Memory B cell (primary cell): ENCODE measurements at regions not wholly inside any gene's neighbourhood (a gene's known extent, or its start where the extent isn't known, plus 50 kb on each side); places are given as distances from the start of the nearest gene placed in this dataset.

Experiments
- ATAC-seq: fragments of 150-1000 bp; cut with Tn5 transposase; 2 replicates; pipeline ENCODE4 v1.10.0; 2021; ENCODE audit warnings: low read depth, mild to moderate bottlenecking, moderate library complexity
- DNase-seq, 2 donors: peaks; one replicate each; pipeline ENCODE4 v3.0.0; 2022; ENCODE audit warnings: low spot score in 2 of 2
- H3K27ac Mint-ChIP-seq: one replicate; pipeline ENCODE4 v1.8.0; 2022; ENCODE audit warnings: mild to moderate bottlenecking, moderate library complexity, mixed read lengths
- H3K27me3 Mint-ChIP-seq: one replicate; pipeline ENCODE4 v1.8.0; 2022; ENCODE audit warnings: mixed read lengths
- H3K36me3 Mint-ChIP-seq: one replicate; pipeline ENCODE4 v1.8.0; 2022; ENCODE audit warnings: mild to moderate bottlenecking, mixed read lengths
- H3K4me1 Mint-ChIP-seq: one replicate; pipeline ENCODE4 v1.8.0; 2022; ENCODE audit warnings: mixed read lengths
- H3K4me3 Mint-ChIP-seq: one replicate; pipeline ENCODE4 v1.8.0; 2022; ENCODE audit warnings: mild to moderate bottlenecking, moderate library complexity, mixed read lengths
- H3K9me3 Mint-ChIP-seq: one replicate; pipeline ENCODE4 v1.8.0; 2022; ENCODE audit warnings: mixed read lengths

DNA sequence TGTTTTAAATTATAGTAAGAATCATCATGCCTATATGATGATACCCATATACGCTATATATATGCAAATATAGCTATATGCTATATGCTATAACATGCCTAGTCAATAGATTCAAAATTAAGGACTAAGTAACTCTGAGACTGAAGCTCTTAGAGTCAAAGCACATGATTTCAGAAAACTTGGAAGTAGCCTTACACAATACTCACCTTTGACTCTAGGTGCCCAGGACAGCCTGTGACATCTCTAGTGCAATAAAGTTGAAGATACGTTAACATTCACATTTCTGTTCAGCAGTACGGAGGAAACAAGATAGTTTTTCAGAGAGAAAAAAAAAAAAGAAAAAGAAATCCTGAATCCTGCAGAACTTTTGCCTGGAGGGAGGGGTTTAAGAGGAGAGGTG, 149.7 kb upstream of the PIK3C3 start:
- ATAC-seq (no peak), DNase-seq (no peak)
- no peaks in the 10 kb centered on the region for H3K9me3 Mint-ChIP-seq
- no peak overlapping the region for H3K4me3 Mint-ChIP-seq
- H3K27me3 Mint-ChIP-seq, result no peaks in the 10 kb centered on the region
- H3K4me1 Mint-ChIP-seq, result no peaks in the 10 kb centered on the region
- H3K36me3 Mint-ChIP-seq, result no peaks in the 10 kb centered on the region
- no peak overlapping the region for H3K27ac Mint-ChIP-seq

DNA sequence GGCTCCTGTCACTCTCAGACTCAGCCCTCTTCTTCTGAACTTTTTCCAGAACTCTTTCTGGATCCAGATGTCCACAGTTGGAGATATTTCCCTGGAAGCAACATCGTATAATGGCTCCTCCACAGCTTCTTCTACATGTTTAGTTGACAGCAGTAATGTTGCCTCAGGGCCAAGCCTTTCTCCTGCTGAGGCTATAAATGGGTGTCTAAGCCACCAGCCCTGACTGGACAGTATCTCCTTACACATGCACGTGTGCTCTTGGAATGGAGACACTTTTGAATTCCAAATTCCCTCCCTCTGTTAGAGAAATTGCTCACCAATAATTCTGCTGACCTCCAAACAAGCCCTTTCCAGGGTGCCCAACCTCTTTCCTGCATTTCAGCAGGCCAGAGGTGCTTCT, 156.2 kb upstream of the PIK3C3 start:
- no peak overlapping the region for H3K4me3 Mint-ChIP-seq
- H3K4me1 Mint-ChIP-seq, result no peaks in the 10 kb centered on the region
- no peak for ATAC-seq
- no peak overlapping the region for H3K27ac Mint-ChIP-seq
- peaks cover 2% of the 10 kb centered on the region for H3K9me3 Mint-ChIP-seq
- DNase-seq, result no peak
- no peaks in the 10 kb centered on the region for H3K27me3 Mint-ChIP-seq
- no peaks in the 10 kb centered on the region for H3K36me3 Mint-ChIP-seq

DNA sequence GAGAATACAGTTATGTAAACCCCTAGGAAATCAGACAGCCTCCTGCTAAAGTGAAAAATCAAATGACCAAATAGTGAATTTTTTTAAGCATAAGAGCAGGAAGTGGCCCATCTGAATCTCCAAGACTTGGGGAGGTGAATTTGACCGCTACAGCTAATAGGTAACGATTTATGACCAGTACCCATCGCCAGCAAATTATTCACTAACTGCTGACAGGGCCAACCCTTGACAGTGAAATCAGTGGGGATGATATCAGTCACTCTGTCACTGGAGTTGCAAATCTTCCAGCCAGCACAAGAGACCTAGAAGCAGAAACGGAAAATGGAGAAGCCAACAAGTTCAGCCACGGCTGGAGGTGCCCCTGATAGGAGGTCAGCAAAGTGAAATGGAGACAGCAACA, 164.3 kb upstream of the PIK3C3 start:
- no peaks in the 10 kb centered on the region for H3K36me3 Mint-ChIP-seq
- ATAC-seq (no peak), DNase-seq (no peak)
- peaks cover 6% of the 10 kb centered on the region for H3K9me3 Mint-ChIP-seq
- H3K4me1 Mint-ChIP-seq, result no peaks in the 10 kb centered on the region
- no peaks in the 10 kb centered on the region for H3K27me3 Mint-ChIP-seq
- H3K27ac Mint-ChIP-seq, result no peak overlapping the region
- H3K4me3 Mint-ChIP-seq, result no peak overlapping the region

DNA sequence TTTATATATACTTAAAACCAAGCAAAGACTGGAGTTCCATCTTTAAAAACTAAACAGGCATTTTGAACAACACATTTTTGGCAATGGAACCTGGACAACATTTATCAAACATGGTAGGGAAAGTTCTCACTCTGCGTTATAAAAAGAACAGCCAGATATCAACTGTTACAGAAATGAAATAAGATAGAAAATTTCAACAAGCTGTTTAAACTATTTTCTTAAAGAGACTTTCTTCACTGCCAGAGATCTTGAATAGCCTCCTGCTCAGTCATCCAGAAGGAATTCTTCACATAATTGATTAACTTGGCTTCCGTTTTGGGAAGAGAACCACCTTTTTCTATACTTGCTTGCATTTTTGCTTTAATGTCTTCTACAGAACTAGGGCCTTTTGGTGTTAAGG, 166.0 kb upstream of the PIK3C3 start:
- Mint-ChIP-seq H3K9me3 (peaks cover 8% of the 10 kb centered on the region), H3K4me3 (no peak overlapping the region), H3K27ac (no peak overlapping the region), H3K36me3 (no peaks in the 10 kb centered on the region), H3K27me3 (no peaks in the 10 kb centered on the region), H3K4me1 (no peaks in the 10 kb centered on the region)
- ATAC-seq, result no peak
- no peak for DNase-seq

DNA sequence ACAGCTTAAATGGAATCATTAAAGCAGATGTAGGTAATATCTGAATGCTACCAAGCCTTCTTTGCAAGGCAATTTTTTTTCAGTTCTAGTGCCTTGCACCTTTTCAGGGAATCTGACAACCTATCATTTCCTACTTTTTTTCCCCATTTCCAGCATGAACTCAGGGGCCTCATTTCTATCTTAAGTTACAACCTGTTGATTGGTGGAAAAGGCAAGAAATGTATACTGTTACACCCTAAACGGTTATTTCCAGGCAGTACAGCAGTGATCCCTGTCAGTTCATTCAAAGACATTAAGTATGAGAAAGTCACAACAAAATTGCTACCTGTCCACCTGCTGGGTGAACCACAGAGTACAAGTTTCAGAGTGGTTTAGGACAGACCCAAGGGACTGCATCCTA, 171.2 kb upstream of the PIK3C3 start:
- no peak overlapping the region for H3K4me3 Mint-ChIP-seq
- peaks cover 5% of the 10 kb centered on the region for H3K9me3 Mint-ChIP-seq
- no peak for DNase-seq
- no peaks in the 10 kb centered on the region for H3K4me1 Mint-ChIP-seq
- ATAC-seq, result no peak
- H3K36me3 Mint-ChIP-seq, result no peaks in the 10 kb centered on the region
- H3K27me3 Mint-ChIP-seq, result no peaks in the 10 kb centered on the region
- no peak overlapping the region for H3K27ac Mint-ChIP-seq

DNA sequence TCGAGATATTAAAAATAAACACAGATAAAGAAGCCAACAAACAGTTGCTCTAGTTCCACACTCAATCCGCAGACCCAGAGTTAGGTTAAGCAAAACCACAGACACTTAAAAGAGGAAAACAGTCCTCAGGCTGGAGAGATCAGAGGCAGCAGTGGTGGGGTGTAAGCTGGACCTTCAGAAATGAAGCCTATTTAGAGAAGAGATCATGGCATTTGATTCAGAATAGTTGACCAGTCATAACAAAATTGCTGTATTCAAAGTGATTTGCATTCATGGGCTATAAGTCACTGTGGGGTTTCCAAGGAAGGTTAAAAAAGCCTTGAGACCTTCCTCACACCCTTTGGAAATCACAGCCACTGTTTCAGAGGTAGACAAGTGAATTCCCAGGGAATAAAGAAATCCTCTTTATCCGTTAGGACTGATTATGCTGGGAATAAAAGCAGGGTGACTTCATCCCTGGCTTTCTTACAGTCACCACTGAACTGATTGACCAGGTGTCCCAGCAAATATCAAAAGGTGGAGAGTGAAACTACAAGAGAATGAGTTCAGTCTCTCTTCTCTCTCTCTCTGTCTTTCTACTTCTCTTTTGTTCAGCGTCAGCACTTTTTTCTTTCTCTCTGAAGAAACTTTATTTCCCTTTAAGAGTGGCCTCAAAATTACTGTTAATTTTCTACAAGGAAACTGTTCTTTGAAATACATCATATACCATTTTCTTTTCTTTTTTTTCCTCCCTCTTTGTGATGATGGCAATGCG, 171.8 kb upstream of the PIK3C3 start:
- Mint-ChIP-seq H3K27ac (no peak overlapping the region), H3K9me3 (peaks cover 5% of the 10 kb centered on the region), H3K27me3 (no peaks in the 10 kb centered on the region), H3K36me3 (no peaks in the 10 kb centered on the region), H3K4me3 (no peak overlapping the region), H3K4me1 (no peaks in the 10 kb centered on the region)
- DNase-seq (no peak), ATAC-seq (no peak)

DNA sequence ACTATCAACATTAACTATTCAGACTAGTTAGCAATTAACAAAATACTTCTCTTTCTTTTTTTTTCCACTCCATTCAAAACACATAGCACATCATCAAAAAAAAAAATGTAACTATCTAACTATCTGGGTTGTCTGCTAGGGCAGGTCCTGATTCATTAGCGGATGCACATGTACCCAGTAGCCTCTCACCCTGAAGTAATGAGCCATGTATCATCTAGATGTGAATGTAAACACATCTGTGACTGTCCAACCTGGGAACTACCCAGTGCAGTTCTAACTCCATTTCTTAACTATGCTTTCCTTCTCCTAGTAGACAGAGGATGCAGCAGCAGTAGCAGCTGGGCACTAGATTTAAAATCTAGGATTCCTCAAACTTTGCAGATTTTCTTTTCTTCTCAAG, 183.1 kb upstream of the PIK3C3 start:
- H3K9me3 Mint-ChIP-seq, result no peaks in the 10 kb centered on the region
- DNase-seq (no peak), ATAC-seq (no peak)
- H3K27ac Mint-ChIP-seq, result no peak overlapping the region
- no peak overlapping the region for H3K4me3 Mint-ChIP-seq
- H3K27me3 Mint-ChIP-seq, result no peaks in the 10 kb centered on the region
- no peaks in the 10 kb centered on the region for H3K36me3 Mint-ChIP-seq
- H3K4me1 Mint-ChIP-seq, result no peaks in the 10 kb centered on the region

DNA sequence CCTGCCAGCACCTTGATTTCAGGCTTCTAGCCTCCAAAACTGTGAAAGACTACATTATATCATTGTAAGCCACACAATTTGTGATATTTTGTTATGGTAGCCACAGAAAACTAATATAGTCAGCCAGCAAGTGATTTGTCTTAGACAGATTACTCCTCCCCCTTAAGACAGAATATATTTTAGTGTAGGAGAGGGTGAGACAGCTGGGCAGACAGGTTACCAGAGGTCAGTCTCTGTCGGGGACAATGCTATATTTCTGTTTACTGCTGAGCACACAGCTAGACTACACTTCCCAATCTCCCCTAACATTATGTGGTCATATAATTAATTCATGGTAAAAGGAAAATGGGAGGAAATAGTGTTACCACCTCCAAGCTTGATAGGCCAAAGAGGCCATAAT, 185.8 kb upstream of the PIK3C3 start:
- DNase-seq, result no peak
- no peaks in the 10 kb centered on the region for H3K36me3 Mint-ChIP-seq
- H3K4me3 Mint-ChIP-seq, result no peak overlapping the region
- no peak for ATAC-seq
- H3K27ac Mint-ChIP-seq, result no peak overlapping the region
- no peaks in the 10 kb centered on the region for H3K27me3 Mint-ChIP-seq
- H3K4me1 Mint-ChIP-seq, result no peaks in the 10 kb centered on the region
- no peaks in the 10 kb centered on the region for H3K9me3 Mint-ChIP-seq

DNA sequence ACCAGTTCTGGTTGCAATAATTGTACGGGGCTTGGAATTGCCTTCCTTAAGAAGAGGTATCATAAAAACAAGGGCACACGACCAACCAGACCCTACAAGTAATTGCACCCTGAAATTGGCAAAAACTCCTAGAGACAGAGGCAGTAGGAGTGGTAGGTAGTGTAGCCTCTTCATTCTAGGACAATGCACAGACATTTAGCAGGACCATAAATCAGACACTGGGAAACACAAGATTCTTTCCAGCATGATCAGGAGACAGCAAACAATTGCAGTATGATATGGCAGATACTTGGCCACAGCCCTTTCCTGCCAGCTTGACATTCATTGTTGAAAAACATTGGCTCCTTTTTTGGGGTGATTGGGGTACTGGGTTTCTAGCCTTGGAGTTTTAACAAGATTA, 186.6 kb upstream of the PIK3C3 start:
- DNase-seq (no peak), ATAC-seq (no peak)
- Mint-ChIP-seq H3K9me3 (no peaks in the 10 kb centered on the region), H3K4me1 (no peaks in the 10 kb centered on the region), H3K4me3 (no peak overlapping the region), H3K36me3 (no peaks in the 10 kb centered on the region), H3K27ac (no peak overlapping the region), H3K27me3 (no peaks in the 10 kb centered on the region)

DNA sequence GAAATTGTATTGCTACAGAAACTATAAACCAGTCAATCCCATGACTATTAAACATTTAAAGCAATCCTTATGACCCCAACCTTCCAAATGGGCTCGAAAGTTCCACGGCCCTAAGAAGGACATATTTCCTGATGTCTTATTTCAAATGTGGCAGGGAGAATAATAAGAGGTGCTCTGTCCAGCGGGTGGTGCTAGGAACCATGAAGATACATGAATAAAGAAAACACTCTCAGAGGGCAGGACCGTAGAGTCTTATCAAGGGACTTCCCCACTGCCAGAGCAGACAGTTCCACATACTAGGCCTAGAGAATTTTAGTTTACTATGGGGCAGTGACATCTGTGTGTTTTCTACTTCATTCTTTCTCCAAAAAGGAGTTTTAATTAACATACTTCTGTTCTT, 187.1 kb upstream of the PIK3C3 start:
- H3K4me3 Mint-ChIP-seq, result no peak overlapping the region
- no peak overlapping the region for H3K27ac Mint-ChIP-seq
- ATAC-seq (no peak), DNase-seq (no peak)
- H3K4me1 Mint-ChIP-seq, result no peaks in the 10 kb centered on the region
- H3K36me3 Mint-ChIP-seq, result no peaks in the 10 kb centered on the region
- H3K9me3 Mint-ChIP-seq, result no peaks in the 10 kb centered on the region
- H3K27me3 Mint-ChIP-seq, result no peaks in the 10 kb centered on the region

DNA sequence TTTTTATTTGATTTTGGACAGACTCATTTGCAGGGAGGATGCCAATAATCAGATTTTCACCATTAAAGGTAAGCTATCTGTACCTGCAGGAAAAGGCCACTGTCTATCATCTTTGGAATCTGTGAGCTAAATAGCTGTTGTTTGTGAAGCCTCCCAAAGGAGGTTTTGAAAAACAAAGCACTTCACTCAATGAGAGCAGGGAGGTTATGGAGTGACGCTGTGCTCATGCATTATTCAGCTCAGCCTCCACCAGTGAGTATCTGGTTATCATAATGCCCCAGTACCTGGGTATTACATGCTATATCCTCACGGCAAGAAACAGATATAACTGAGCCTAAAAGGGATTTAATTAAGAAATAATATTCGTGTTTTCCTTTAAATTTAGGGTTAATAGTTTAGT, 189.6 kb upstream of the PIK3C3 start:
- Mint-ChIP-seq H3K9me3 (no peaks in the 10 kb centered on the region), H3K4me3 (no peak overlapping the region), H3K36me3 (no peaks in the 10 kb centered on the region), H3K27ac (no peak overlapping the region), H3K27me3 (peaks cover 1% of the 10 kb centered on the region), H3K4me1 (no peaks in the 10 kb centered on the region)
- DNase-seq, result no peak
- ATAC-seq, result no peak

DNA sequence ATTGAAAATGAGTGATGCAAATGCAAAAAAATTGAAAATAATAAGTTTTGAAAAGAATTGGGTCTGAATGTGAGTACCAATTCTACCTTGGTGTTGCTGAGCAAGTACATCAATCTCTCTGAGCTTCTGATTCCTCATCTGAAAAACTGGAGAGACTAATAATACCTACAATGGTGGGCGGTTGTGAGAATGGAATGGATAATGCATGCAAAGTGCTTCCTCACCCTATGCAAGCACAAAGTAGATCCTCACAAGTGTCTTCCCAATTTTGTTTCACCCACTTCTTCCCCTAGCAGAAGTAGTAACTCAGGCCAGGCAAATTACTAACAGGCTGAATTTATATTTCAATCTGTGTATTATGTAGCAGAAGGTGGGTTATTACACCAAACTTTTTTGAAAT, 191.7 kb upstream of the PIK3C3 start:
- Mint-ChIP-seq H3K36me3 (no peaks in the 10 kb centered on the region), H3K4me1 (no peaks in the 10 kb centered on the region), H3K9me3 (no peaks in the 10 kb centered on the region), H3K4me3 (no peak overlapping the region), H3K27me3 (peaks cover 1% of the 10 kb centered on the region), H3K27ac (no peak overlapping the region)
- ATAC-seq (no peak), DNase-seq (no peak)

DNA sequence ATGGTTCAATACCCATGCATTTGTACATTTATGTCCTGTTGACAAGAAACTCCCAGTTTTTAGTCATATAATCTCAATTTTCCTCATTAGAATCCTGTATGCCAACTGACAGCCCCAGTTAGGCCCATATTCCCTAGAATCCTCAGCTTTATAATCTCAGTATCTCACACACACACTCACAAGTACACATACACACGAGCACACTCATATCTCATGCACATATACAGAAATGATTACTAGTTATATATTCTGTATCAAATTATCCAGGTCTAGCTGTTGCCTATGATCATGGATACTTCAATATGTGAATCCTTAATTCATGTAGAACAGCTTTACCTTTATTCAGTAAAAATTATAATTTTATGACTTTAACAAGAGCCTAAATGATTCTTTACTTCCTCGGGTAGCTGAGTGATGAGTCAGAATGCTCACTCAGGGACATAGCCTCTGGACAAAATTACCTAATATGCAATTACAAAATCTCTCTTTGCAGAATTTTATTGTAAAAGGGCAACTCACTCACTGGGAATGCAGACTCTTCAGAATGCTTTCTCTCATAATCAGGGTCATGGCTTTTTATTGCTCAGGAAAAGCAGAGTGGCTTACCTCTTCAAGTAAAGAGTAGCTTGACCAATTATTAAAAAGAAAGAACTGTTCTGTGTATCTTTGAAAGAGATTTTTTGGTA, 193.6 kb upstream of the PIK3C3 start:
- H3K9me3 Mint-ChIP-seq, result no peaks in the 10 kb centered on the region
- peaks cover 1% of the 10 kb centered on the region for H3K27me3 Mint-ChIP-seq
- H3K4me1 Mint-ChIP-seq, result no peaks in the 10 kb centered on the region
- no peak for DNase-seq
- no peak overlapping the region for H3K4me3 Mint-ChIP-seq
- H3K36me3 Mint-ChIP-seq, result no peaks in the 10 kb centered on the region
- ATAC-seq, result no peak
- no peak overlapping the region for H3K27ac Mint-ChIP-seq

DNA sequence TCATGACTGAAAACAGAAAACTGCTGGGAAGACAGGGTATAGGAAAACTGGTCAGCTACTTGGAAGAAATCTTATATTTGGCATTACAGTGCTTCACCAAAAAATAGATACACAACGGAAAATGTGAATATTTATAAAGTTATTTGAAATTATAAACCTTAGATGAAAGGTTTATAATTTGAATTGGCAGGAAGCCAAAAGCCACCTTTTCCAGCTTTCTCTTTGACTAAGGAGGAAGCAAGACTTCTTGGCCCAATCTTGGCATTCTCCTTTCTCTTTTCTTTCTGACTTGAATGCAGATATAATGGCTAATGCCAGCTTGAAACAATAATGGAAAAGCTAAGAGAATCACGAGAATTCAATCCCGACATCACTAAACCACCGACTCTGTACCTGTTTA, 196.5 kb upstream of the PIK3C3 start:
- H3K9me3 Mint-ChIP-seq, result no peaks in the 10 kb centered on the region
- no peaks in the 10 kb centered on the region for H3K36me3 Mint-ChIP-seq
- H3K4me1 Mint-ChIP-seq, result no peaks in the 10 kb centered on the region
- no peak overlapping the region for H3K27ac Mint-ChIP-seq
- DNase-seq, result no peak
- H3K27me3 Mint-ChIP-seq, result peaks cover 1% of the 10 kb centered on the region
- no peak for ATAC-seq
- no peak overlapping the region for H3K4me3 Mint-ChIP-seq

DNA sequence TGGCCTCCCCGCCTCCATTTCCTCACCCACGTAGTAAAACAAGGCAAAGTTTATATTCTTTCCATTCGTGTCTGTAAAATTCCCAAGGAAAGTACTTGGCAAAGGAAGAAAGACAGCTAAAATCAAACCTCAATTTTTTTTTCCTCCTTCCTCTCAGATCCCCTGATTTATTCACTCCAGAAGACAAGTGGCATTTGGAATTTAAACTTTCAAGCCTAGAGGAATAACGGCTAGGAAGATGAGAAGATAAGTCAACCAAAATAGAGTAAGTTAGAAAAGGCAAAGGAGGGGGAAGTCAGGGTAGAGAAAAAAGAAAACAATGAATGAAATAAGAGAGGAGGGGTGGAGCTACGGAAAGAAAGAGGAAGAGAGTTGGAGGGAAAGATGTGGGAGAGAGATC, 198.9 kb upstream of the PIK3C3 start:
- H3K9me3 Mint-ChIP-seq, result no peaks in the 10 kb centered on the region
- ATAC-seq (no peak), DNase-seq (no peak)
- H3K27me3 Mint-ChIP-seq, result no peaks in the 10 kb centered on the region
- H3K27ac Mint-ChIP-seq, result no peak overlapping the region
- no peak overlapping the region for H3K4me3 Mint-ChIP-seq
- no peaks in the 10 kb centered on the region for H3K36me3 Mint-ChIP-seq
- no peaks in the 10 kb centered on the region for H3K4me1 Mint-ChIP-seq
